Adipocyte (in vitro differentiated cells): ENCODE measurements at regions not wholly inside any gene's neighbourhood (a gene's known extent, or its start where the extent isn't known, plus 50 kb on each side); places are given as distances from the start of the nearest gene placed in this dataset.
"Not testable (repeated sequence)": the region's sequence is repeated elsewhere in the genome, so short reads cannot be mapped to it uniquely, and the experiment has no call there.

Experiments
- DNase-seq: peaks from one replicate; pipeline ENCODE4 v3.0.0-alpha.2; 2015; ENCODE audit warnings: low read depth
- H3K27me3 ChIP-seq: replicated peaks from 2 replicates; pipeline ENCODE4 v1.7.0; 2013; ENCODE audit warnings: mild to moderate bottlenecking, low read length, moderate library complexity; ENCODE audit not compliant: control insufficient read depth, insufficient read depth
- H3K36me3 ChIP-seq: 2 replicates; pipeline ENCODE4 v1.7.0; 2013; ENCODE audit warnings: low read length, mild to moderate bottlenecking, moderate library complexity; ENCODE audit not compliant: control insufficient read depth, insufficient read depth, severe bottlenecking
- H3K4me1 ChIP-seq: 2 replicates; pipeline ENCODE4 v1.7.0; 2013; ENCODE audit warnings: mild to moderate bottlenecking, low read length, moderate library complexity; ENCODE audit not compliant: control insufficient read depth, insufficient read depth
- H3K4me3 ChIP-seq: 2 replicates; pipeline ENCODE4 v1.7.0; 2013; ENCODE audit warnings: mild to moderate bottlenecking, low read length, moderate library complexity
- H3K9ac ChIP-seq: 2 replicates; pipeline ENCODE4 v1.7.0; 2013; ENCODE audit warnings: mild to moderate bottlenecking, low read length, moderate library complexity
- H3K9me3 ChIP-seq: 2 replicates; pipeline ENCODE4 v1.7.0; 2013; ENCODE audit warnings: mild to moderate bottlenecking, low read length, moderate library complexity; ENCODE audit not compliant: control insufficient read depth

GRCh38 chr2:89286448-89287080, 595.1 kb downstream of the RPIA start:
- not testable (repeated sequence) for H3K4me1 ChIP-seq

GRCh38 chr2:89287084-89287483, 595.6 kb downstream of the RPIA start:
- not testable (repeated sequence) for H3K27me3 ChIP-seq, H3K9me3 ChIP-seq, H3K4me1 ChIP-seq, DNase-seq, H3K36me3 ChIP-seq, H3K4me3 ChIP-seq, H3K9ac ChIP-seq

More at GRCh38 chr2:89286448-89287080, 595.1 kb downstream of the RPIA start:
- H3K27me3 ChIP-seq, H3K9me3 ChIP-seq, H3K9ac ChIP-seq, H3K4me3 ChIP-seq, H3K36me3 ChIP-seq, DNase-seq: not testable (repeated sequence)

GRCh38 chr2:89291717-89292298, 600.3 kb downstream of the RPIA start:
- not testable (repeated sequence) for H3K36me3 ChIP-seq, H3K4me1 ChIP-seq, DNase-seq, H3K4me3 ChIP-seq, H3K27me3 ChIP-seq, H3K9me3 ChIP-seq, H3K9ac ChIP-seq

GRCh38 chr2:89293399-89293798, 601.9 kb downstream of the RPIA start:
- not testable (repeated sequence) for H3K4me1 ChIP-seq, H3K4me3 ChIP-seq, H3K36me3 ChIP-seq, H3K27me3 ChIP-seq, DNase-seq, H3K9me3 ChIP-seq, H3K9ac ChIP-seq

GRCh38 chr2:89294335-89294734, 602.9 kb downstream of the RPIA start:
- H3K9me3 ChIP-seq, H3K27me3 ChIP-seq, H3K36me3 ChIP-seq, H3K9ac ChIP-seq, DNase-seq, H3K4me3 ChIP-seq, H3K4me1 ChIP-seq: not testable (repeated sequence)

GRCh38 chr2:89296820-89297398, 605.4 kb downstream of the RPIA start:
- not testable (repeated sequence) for H3K9me3 ChIP-seq, DNase-seq, H3K36me3 ChIP-seq, H3K27me3 ChIP-seq, H3K4me1 ChIP-seq, H3K9ac ChIP-seq, H3K4me3 ChIP-seq

- H3K4me1 ChIP-seq, H3K36me3 ChIP-seq, DNase-seq, H3K4me3 ChIP-seq, H3K9ac ChIP-seq, H3K9me3 ChIP-seq, H3K27me3 ChIP-seq: not testable (repeated sequence)
Observed at GRCh38 chr2:89299196-89299595, 607.7 kb downstream of the RPIA start.

- H3K9me3 ChIP-seq, H3K27me3 ChIP-seq, H3K4me3 ChIP-seq, H3K4me1 ChIP-seq, DNase-seq, H3K36me3 ChIP-seq, H3K9ac ChIP-seq: not testable (repeated sequence)
Observed at GRCh38 chr2:89305623-89306022, 614.1 kb downstream of the RPIA start.

GRCh38 chr2:89306869-89307637, 615.6 kb downstream of the RPIA start:
- not testable (repeated sequence) for DNase-seq, H3K9ac ChIP-seq, H3K27me3 ChIP-seq, H3K9me3 ChIP-seq, H3K36me3 ChIP-seq, H3K4me1 ChIP-seq, H3K4me3 ChIP-seq

- not testable (repeated sequence) for DNase-seq, H3K4me1 ChIP-seq, H3K9ac ChIP-seq, H3K9me3 ChIP-seq, H3K36me3 ChIP-seq, H3K27me3 ChIP-seq, H3K4me3 ChIP-seq
Observed at GRCh38 chr2:89318990-89319389, 627.5 kb downstream of the RPIA start.

- H3K27me3 ChIP-seq, DNase-seq, H3K4me3 ChIP-seq, H3K9ac ChIP-seq, H3K36me3 ChIP-seq, H3K9me3 ChIP-seq, H3K4me1 ChIP-seq: not testable (repeated sequence)
Observed at GRCh38 chr2:89325894-89326293, 634.4 kb downstream of the RPIA start.
